Endometrial microvascular endothelial cells (primary cell): ENCODE measurements at regions not wholly inside any gene's neighbourhood (a gene's known extent, or its start where the extent isn't known, plus 50 kb on each side); places are given as distances from the start of the nearest gene placed in this dataset.

Source experiments
- in situ Hi-C: cut with HindIII; loops from 2 replicates; pipeline ENCODE4 v1.10.0; 2017; ENCODE audit warnings: low sequenced_read_pairs, low pct_unique_long_range_greater_than_20kb; ENCODE audit errors: inconsistent ontology term

GRCh38 chr6:27081188-27081587 is 166.3 kb upstream of the PRSS16 start:
- in situ Hi-C loops: no loop called here

- in situ Hi-C loops: no loop called here
These were observed 165.6 kb upstream of the PRSS16 start for GRCh38 chr6:27081931-27082330.

GRCh38 chr6:27088068-27088467 is 159.4 kb upstream of the PRSS16 start:
- in situ Hi-C loops: no loop called here

- in situ Hi-C loops: no loop called here
These were observed 155.7 kb upstream of the PRSS16 start for GRCh38 chr6:27091661-27092315.

GRCh38 chr6:27092316-27092692 is 155.2 kb upstream of the PRSS16 start:
- in situ Hi-C loops: no loop called here

- in situ Hi-C loops: no loop called here
These were observed 151.6 kb upstream of the PRSS16 start for GRCh38 chr6:27095914-27096313.

GRCh38 chr6:27096834-27097511 is 150.5 kb upstream of the PRSS16 start:
- in situ Hi-C loops: no loop called here

- in situ Hi-C loops: no loop called here
These were observed 148.5 kb upstream of the PRSS16 start for GRCh38 chr6:27098956-27099355.

GRCh38 chr6:27100921-27101320 is 146.6 kb upstream of the PRSS16 start:
- in situ Hi-C loops: no loop called here

- in situ Hi-C loops: no loop called here
These were observed 145.7 kb upstream of the PRSS16 start for GRCh38 chr6:27101824-27102223.

- in situ Hi-C loops: no loop called here
These were observed 141.1 kb upstream of the PRSS16 start for GRCh38 chr6:27106382-27106781.

- in situ Hi-C loops: no loop called here
These were observed 135.8 kb upstream of the PRSS16 start for GRCh38 chr6:27111743-27112142.

- in situ Hi-C loops: no loop called here
These were observed 134.5 kb upstream of the PRSS16 start for GRCh38 chr6:27112974-27113373.

GRCh38 chr6:27119329-27119728 is 128.2 kb upstream of the PRSS16 start:
- in situ Hi-C loops: no loop called here

- in situ Hi-C loops: no loop called here
These were observed 127.7 kb upstream of the PRSS16 start for GRCh38 chr6:27119761-27120160.

GRCh38 chr6:27121640-27122039 is 125.9 kb upstream of the PRSS16 start:
- in situ Hi-C loops: no loop called here

GRCh38 chr6:27124252-27124657 is 123.2 kb upstream of the PRSS16 start:
- in situ Hi-C loops: no loop called here

- in situ Hi-C loops: loop anchor here (25.0 kb wide), 2 partner anchors 889 to 1114 kb away; a partner anchor contains a TSS
These were observed 121.3 kb upstream of the PRSS16 start for GRCh38 chr6:27126046-27126814.

- in situ Hi-C loops: loop anchor here (25.0 kb wide), 2 partner anchors 890 to 1115 kb away; a partner anchor contains a TSS
These were observed 120.5 kb upstream of the PRSS16 start for GRCh38 chr6:27126815-27127537.
